Psoas muscle (tissue), 7 donors: ENCODE measurements at regions not wholly inside any gene's neighbourhood (a gene's known extent, or its start where the extent isn't known, plus 50 kb on each side); places are given as distances from the start of the nearest gene placed in this dataset.
"Not testable (repeated sequence)": the region's sequence is repeated elsewhere in the genome, so short reads cannot be mapped to it uniquely, and the experiment has no call there.

ENCODE experiments used
- ATAC-seq, 4 donors: fragments of 200-7000 bp; cut with Tn5 transposase; one replicate each; pipeline ENCODE4 v1.9.1; 2020; ENCODE audit warnings: moderate library complexity in 3 of 4, mild to moderate bottlenecking in 2 of 4
- DNase-seq, 2 donors: peaks; one replicate each; pipeline ENCODE4 v3.0.0-alpha.2; 2020
- H3K27ac ChIP-seq: fragments of 200-600 bp; one replicate; pipeline ENCODE4 v1.8.0; 2022
- H3K27me3 ChIP-seq, 3 donors: fragments of 200-600 bp in 1 of 3; one replicate each; pipeline versions ENCODE4 v1.6.1 to v1.8.0; 2013 to 2022; ENCODE audit warnings: low read length in 2 of 3, mild to moderate bottlenecking in 2 of 3, moderate library complexity in 1 of 3; ENCODE audit not compliant: insufficient read depth in 3 of 3
- H3K36me3 ChIP-seq, 2 donors: fragments of 200-600 bp in 1 of 2; one replicate each; pipeline versions ENCODE4 v1.6.1 to v1.8.0; 2013 to 2022; ENCODE audit warnings: low read depth in 1 of 2, mild to moderate bottlenecking in 1 of 2, moderate library complexity in 1 of 2; ENCODE audit not compliant: insufficient read depth in 1 of 2
- H3K4me1 ChIP-seq: fragments of 200-600 bp; one replicate; pipeline ENCODE4 v1.8.0; 2022
- H3K4me3 ChIP-seq: fragments of 200-600 bp; one replicate; pipeline ENCODE4 v1.8.0; 2022; ENCODE audit warnings: mild to moderate bottlenecking
- H3K9me3 ChIP-seq: fragments of 200-600 bp; one replicate; pipeline ENCODE4 v1.8.0; 2022
- CTCF ChIP-seq: fragments of 200-600 bp; IDR thresholded peaks from one replicate; pipeline ENCODE4 v1.8.0; 2022; ENCODE audit warnings: antibody characterized with exemption
- WGBS, 3 donors: extraction: QIAGEN DNeasy Blood & Tissue Kit; methylation state at CpG; one replicate each; pipeline versions ENCODE4 v1.1.6 to v1.1.7; 2013; 5-methylcytosine and 5-hydroxymethylcytosine counted together
- intact Hi-C, 2 donors: fragments of 100-400 bp; cut with DNase I; formaldehyde crosslinking; loops; one replicate each; pipeline versions ENCODE4 v1.11.0 to v1.14.2; 2022
- donor health status: healthy with polysubstance abuse.
- donor health status: DM: no; HTN: no; CAD: no; lungs with moderate emphysema.
- donor health status: Bipolar disorder and iron deficiency.
- donor health status: healthy.
- donor health status: DM: yes; HTN: yes; CAD: no.
- donor health status: DM: no; HTN: no; CAD: no.
- donor health status: DM: yes; HTN: yes; CAD: no.

- DNase-seq = no peak
- no peak for ATAC-seq
- Histone ChIP-seq H3K4me3 (no peak overlapping the region), H3K36me3 (no peaks in the 10 kb centered on the region), H3K27me3 (no peaks in the 10 kb centered on the region), H3K4me1 (no peaks in the 10 kb centered on the region), H3K9me3 (no peaks in the 10 kb centered on the region), H3K27ac (no peak overlapping the region)
- intact Hi-C loops = no loop called here
- TF ChIP-seq CTCF = no peak
- WGBS, 3 donors = 57 to 70% (median 66%) methylated on average over 4 of the region's 4 CpGs
These were observed 724.5 kb upstream of the CNTN5 start for GRCh38 chr11:98296091-98296880.

GRCh38 chr11:98300719-98301118 is 720.0 kb upstream of the CNTN5 start:
- no peaks in the 10 kb centered on the region for H3K36me3 ChIP-seq
- no peak for TF ChIP-seq CTCF
- no peak overlapping the region for H3K4me3 ChIP-seq
- DNase-seq (no peak), ATAC-seq (no peak)
- WGBS, 3 donors = 36 to 54% (median 48%) methylated on average over 3 of the region's 3 CpGs
- intact Hi-C loops = no loop called here
- no peaks in the 10 kb centered on the region for H3K9me3 ChIP-seq
- no peak overlapping the region for H3K27ac ChIP-seq
- no peaks in the 10 kb centered on the region for H3K27me3 ChIP-seq
- no peaks in the 10 kb centered on the region for H3K4me1 ChIP-seq

- H3K27ac ChIP-seq = no peak overlapping the region
- TF ChIP-seq CTCF = no peak
- no peak overlapping the region for H3K4me3 ChIP-seq
- DNase-seq (no peak), ATAC-seq (no peak)
- H3K27me3 ChIP-seq = no peaks in the 10 kb centered on the region
- intact Hi-C loops = no loop called here
- no peaks in the 10 kb centered on the region for H3K9me3 ChIP-seq
- no peaks in the 10 kb centered on the region for H3K4me1 ChIP-seq
- H3K36me3 ChIP-seq = no peaks in the 10 kb centered on the region
- 93 to 97% (median 96%) methylated on average over 1 of the region's 1 CpG for WGBS, 3 donors
These were observed 712.8 kb upstream of the CNTN5 start for GRCh38 chr11:98307827-98308491.

GRCh38 chr11:98330306-98330705 is 690.4 kb upstream of the CNTN5 start:
- DNase-seq, H3K4me3 ChIP-seq, H3K4me1 ChIP-seq, intact Hi-C loops, H3K9me3 ChIP-seq, ATAC-seq, H3K27ac ChIP-seq, H3K36me3 ChIP-seq, H3K27me3 ChIP-seq: not testable (repeated sequence)
- WGBS, 3 donors = 84 to 92% (median 91%) methylated on average over 8 to 12 of the region's 12 CpGs

- Histone ChIP-seq H3K4me1 (no peaks in the 10 kb centered on the region), H3K4me3 (no peak overlapping the region), H3K36me3 (no peaks in the 10 kb centered on the region), H3K27me3 (no peaks in the 10 kb centered on the region), H3K27ac (no peak overlapping the region), H3K9me3 (no peaks in the 10 kb centered on the region)
- intact Hi-C loops = no loop called here
- TF ChIP-seq CTCF = no peak
- DNase-seq (no peak), ATAC-seq (no peak)
- WGBS, 3 donors = 72 to 75% (median 72%) methylated on average over 4 of the region's 4 CpGs
These were observed 662.2 kb upstream of the CNTN5 start for GRCh38 chr11:98358551-98358950.
